GOT3 (cell line): ENCODE measurements at regions not wholly inside any gene's neighbourhood (a gene's known extent, or its start where the extent isn't known, plus 50 kb on each side); places are given as distances from the start of the nearest gene placed in this dataset.
"Not testable (repeated sequence)": the region's sequence is repeated elsewhere in the genome, so short reads cannot be mapped to it uniquely, and the experiment has no call there.

ENCODE experiments used
- DNase-seq: peaks from one replicate; lab custom pipeline; 2025; ENCODE audit warnings: mixed read lengths; lab: John Stamatoyannopoulos, UW

DNA sequence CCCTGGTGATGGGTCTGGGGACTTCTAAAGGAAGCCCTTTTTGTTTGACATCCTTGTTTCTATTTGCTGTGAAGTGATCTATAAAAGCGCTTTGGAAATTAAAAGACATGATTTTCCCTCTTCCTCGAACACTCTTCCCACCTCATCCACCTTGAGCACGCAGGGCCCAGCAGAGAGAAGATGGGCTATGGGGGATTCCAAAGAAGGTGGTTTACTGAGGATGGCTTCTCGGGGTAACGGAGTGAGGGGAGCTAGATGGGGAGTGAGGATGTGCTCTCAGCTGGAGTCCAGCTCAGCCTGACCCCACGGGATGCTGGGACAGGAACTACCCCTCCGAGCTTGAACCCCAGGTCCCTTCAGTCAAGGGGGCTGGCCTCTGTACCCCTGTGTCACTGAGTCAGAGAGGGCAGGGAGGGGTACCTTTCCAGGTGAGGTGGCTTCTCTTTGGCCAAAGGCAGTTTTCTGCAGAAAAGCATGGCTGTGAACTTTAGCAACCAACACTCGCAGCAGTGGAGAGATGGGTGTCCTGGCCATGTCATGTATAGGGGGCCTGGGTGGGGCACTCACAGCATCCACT lies 180.7 kb upstream of the SMAD3 start:
- no peak for DNase-seq

DNA sequence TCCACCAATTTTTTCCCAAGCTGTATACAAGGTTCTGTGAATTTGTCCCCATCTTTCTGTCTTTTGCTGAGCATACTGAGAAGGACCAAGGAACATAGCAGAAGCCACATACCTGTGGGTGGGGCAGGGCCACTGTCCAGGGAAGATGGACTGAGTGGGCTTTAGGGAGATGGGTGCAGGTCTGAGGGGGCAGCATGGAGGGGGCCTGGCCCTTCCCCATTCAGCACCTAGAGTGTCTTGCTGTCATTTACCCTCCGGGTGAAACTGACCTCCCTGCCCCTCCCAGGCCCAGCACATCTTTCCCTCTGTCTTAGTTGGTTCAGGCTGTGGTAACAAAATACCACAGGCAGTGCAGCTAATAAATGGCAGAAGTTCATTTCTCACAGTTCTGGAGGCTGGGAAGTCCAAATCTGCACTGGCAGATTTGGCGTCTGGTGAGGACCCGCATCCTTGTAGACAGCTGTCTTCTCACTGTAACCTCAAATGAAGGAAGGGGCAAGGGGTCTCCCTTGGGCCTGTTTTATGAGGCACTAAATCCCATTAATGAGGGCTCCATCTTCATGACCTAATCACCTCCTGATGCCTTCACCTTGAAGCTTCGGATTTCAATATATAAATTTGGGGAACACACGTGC lies 180.0 kb upstream of the SMAD3 start:
- DNase-seq: no peak

DNA sequence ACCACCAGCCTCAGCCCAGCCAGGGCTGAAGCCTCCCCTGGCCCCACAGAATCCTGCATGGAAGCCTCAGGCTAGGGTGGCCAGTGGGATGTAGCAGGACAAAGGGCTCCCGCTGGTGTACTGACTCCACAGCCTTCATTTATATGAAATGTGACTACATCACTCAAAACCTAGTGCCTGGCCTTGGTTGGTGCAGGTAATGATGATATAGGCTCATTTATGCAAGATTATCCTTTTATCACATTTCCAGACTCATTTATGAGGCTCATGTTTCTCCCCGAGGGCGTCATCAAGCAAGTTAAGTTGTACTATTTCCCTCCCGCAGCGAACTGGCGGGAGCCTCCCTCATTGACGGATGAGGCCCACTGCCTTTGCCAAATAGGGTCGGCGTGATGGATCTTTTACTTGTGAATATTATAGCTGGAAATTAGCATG lies 179.1 kb upstream of the SMAD3 start:
- no peak for DNase-seq

DNA sequence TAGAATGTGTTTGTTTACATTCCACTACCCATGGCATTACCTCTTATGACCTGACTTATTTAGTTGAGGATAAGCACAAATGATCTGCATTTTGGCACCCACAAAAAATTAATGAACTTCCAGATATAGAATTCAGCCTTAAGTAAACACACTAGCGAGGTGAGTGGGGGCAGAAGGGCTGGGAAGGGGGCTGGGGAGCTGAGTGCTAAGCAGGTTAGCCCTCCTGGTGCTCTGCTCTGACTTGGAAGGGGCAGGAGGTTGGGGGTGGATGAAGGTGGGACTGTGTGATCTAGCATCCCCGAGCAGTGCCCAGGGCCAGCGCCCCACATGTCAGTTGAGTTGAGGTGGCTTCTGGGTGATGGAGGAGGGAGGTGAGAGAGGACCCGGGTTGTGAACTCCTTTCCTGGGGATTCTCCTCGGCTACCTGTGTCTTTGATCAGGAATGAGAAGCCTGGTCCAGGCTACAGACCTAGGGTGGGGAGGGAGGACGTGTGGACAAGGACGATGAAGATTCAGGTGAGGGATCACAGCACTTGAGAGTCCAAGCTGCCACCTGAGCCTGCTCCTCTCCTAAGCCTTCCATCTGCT lies 178.6 kb upstream of the SMAD3 start:
- DNase-seq: no peak

DNA sequence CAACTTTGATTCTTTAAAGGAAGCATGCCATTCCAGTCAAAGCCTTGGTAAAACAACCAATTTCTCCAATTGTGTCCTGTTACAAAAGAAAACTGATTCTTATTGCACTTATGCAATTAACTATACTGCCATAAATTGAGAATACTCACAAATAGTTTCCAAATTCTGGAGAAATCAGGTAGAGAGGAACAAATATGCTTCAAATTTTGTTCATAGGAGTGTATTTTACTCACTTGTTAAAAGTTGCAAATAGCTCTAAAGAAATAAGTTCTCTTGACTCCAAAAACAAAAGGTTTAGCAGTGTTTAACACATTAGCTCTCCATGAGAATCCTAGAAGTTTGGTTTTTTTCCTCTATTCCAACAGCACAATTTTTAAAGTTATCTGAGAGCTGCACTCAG lies 176.1 kb upstream of the SMAD3 start:
- not testable (repeated sequence) for DNase-seq

DNA sequence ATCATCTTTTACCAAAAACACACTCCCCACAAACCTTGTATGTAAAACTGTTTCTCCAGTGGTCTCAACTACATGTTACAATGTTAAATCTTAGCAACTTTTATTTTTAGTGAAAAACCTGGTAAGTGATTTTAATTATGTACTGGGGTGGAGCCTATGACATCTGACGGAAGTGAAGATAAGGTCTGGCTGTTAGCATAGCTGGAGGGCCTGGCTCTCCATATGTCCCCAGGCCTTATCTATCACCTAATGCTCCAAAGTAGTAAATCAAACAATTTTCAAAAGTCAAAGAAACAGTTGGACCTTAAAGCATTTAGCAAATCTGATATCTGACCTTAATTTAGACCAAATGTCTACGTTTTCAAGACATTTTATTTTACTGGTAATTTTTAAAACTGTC lies 173.6 kb upstream of the SMAD3 start:
- DNase-seq: no peak

DNA sequence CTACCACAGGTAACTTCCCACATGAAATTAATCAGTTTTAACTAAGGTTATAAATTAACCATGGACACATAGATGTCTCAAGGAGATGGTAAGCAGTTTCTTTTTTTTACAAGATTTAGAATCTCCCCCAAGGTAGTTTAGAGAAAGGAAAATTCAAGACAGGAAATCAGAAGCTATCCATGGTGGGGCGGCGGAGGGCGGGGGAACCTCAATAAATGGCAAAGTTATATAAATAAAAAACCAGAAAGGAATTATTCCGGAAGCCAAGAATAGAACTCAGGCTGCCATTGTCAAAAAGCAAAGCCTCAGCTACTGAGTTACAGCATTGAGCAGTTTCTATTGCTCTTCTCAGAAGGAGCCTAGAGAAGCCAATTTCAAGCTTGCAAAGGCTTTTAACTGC lies 172.1 kb upstream of the SMAD3 start:
- no peak for DNase-seq

DNA sequence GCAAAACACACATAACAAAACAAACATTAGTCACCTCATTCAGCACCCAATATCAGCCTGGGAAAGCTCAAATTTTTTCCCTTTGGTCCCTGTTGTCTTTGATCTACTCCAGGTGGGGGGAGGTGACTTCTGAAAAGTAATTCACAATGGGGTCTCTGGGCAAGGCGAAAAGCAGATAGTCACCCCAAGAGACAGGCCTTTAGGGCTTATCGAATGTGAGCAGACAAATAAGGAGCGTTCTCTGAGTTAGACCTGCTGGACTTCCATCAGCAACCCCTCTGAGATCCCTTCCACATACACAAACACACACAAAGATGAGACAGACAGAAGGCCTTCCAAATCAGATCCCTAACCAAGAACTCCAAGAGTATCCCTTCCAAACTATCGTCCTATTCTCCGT lies 171.0 kb upstream of the SMAD3 start:
- no peak for DNase-seq

DNA sequence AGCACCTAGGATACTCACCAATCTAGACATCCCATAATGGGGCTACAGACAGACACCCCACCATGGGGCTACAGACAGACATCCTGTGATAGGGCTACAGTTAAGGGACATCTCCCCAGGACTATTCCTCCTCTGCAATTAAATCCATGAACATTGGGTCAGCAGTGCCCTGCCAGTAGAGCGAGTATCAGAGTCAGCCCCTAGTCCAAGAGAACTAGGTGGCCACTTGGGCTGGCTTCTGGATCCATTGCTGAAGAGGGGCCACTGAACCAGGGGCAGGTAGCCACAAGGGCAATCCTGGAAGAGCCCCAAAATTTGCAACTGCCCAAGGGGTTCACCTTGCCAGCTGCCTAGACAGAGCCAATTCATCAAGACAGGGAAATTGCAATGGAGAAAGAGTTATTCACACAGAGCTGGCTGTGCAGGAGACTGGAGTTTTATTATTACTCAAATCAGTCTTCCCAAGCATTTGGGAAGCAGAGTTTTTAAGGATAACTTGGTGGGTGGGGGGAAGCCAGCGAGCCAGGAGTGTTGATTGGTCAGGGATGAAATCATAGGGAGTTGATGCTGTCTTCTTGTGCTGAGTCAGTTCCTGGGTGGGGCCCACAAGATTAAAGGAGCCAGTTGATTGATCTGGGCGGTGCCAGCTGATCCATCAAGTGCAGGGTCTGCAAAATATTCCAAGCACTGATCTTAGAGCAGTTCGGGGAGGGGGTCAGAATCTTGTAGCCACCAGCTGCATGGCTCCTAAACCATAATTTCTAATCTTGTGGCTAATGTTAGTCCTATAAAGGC lies 170.2 kb upstream of the SMAD3 start:
- DNase-seq: no peak

DNA sequence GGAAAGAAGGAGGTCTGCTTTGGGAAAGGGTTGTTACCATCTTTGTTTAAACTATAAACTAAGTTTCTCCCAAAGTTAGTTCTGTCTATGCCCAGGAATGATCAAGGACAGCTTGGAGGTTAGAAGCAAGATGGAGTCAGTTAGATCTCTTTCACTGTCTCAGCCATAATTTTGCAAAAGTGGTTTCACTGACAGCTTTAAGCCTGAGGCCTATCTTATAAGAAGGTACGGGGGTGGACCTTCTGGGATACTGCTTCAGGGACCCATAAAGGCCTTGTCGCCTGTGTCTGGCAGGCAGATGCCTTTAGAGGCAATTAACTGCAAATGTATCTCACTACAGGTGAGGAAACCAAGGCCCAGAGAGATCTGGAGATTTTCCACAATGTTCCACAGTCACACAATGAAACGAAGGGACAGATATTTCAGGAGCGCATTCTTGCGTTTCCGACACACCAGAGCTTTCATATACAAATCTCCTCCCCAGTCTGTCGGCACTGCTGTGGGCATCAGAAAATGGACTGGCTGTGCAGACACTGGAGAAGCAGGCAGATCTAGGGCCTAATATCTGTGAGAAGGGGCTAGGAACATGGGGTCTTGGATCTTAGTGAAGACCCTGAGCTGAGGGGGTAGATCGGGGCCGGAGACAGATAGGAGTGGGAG lies 169.5 kb upstream of the SMAD3 start:
- no peak for DNase-seq

DNA sequence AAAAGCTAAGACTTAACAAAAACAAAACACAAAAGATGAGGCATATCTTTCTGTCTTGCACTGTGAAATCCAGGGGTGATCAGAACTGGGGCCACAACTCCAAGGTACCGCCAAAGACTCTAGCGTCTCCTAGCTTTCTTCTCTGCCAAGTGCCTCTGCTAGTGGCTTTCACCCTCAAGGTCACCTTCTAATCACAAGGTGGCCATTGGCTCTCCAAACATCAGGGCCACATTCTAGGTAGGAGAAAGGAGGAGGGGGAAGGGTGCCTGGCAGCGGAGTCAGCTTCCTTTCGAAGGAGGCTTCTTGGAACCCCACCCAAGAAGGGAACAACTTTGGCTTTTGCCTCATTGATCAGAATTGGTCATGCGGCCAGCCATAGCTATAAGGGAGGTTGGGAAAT lies 168.8 kb upstream of the SMAD3 start:
- DNase-seq: no peak

DNA sequence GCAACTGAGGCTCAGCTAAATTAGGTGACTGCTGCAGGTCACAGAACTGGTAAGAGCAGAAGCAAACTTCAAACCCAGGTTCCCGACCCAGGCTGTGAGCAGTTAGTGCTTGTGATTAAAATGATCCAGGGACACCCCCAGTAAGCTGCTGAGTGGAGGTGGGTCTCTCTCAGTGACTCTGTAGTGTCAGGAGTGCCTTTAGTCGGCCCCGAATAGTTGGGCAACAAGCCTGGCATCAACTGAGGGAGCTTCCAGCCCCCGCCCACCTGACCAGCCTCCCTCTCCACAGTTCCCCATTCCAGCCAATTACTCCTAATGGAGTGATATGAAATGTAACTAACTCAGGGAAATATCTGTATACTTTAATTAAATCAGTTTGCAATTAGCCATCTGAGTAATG lies 168.0 kb upstream of the SMAD3 start:
- no peak for DNase-seq

DNA sequence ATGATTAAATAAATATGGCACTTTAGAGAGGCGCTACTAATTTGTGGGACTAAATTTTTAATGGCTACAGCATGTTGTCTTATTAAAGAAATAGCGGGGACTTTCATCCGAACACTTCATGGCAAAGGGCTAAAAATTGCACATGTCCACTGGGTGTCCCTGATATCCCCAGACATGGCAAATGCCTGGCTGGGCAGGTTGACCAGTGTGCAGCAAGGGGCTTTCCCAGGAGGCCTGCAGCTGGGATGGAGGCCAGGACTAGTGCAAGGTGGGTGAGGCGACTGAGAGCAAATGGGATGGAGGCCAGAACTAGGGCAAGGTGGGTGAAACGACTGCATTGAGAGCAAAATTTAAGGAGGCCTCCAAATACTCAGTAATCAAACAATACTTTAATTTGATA lies 167.4 kb upstream of the SMAD3 start:
- no peak for DNase-seq

DNA sequence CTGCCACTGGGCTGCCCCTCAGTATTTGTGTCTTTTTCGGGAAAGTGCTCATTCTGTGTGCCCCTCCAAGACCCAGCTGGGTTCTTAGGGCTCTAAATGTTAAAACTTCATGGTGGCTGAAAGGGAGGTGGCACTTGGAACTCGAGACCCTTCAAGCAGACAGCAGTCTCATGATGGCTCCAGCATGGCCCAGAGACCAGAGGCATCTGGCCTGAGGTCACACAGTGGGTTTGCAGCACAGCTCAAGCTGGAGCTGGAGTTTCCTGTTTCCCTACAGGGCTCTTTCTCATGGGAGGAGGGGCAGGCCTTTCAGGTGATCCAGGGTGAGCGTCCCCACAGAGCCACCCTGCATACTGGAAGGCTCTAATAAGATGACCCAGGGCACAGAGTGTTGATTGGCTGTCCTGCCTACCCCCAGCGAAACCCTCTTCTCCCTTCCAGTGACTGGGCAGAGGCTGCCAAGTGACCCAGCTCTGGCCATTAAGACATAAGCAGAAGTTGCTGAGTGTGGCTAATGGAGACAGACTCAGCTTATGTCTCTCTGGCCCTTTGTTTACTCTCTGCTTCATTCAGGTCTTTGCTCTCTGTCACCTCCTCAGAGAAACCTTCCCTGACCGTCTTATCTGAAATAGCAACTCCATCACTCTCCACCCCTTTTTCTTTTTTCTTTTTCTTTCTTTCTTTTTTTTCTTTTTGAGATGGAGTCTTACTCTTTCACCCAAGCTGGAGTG lies 166.6 kb upstream of the SMAD3 start:
- DNase-seq: no peak

DNA sequence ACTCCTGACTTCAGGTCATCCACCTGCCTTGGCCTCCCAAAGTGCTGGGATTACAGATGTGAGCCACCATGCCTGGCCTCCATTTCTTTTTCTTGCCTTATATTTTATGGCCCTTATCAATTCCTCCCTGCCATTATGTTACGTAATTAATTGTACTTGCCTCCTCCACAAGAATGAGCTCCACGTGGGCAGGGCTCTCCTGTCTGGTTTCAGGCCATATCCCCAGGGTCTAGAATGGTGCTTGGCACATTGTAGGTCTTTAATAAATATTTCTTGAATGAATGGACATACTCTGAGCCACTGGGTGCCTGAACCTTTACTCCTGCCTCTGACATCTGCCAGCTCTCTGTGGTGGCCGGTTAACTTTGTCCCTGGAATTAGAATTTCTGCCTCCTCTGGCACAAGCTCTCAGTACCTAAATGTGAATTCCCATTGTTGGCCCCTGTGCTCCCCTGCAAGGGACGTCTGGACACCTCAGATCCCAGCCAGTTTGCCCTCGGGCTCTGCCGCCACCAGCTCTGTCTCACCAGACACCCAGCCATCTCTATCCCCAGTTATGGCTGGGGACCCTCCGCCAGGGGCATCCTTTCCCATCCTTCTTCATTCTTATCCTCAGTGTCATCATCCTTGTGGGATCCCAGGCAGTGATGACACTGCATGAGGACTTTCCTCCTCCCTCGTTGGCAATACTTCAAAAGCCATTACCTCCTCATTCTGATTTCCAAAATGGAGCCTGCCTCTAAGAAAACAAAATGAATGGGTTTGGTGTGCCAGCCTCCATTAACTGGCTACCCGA lies 165.6 kb upstream of the SMAD3 start:
- DNase-seq: no peak

DNA sequence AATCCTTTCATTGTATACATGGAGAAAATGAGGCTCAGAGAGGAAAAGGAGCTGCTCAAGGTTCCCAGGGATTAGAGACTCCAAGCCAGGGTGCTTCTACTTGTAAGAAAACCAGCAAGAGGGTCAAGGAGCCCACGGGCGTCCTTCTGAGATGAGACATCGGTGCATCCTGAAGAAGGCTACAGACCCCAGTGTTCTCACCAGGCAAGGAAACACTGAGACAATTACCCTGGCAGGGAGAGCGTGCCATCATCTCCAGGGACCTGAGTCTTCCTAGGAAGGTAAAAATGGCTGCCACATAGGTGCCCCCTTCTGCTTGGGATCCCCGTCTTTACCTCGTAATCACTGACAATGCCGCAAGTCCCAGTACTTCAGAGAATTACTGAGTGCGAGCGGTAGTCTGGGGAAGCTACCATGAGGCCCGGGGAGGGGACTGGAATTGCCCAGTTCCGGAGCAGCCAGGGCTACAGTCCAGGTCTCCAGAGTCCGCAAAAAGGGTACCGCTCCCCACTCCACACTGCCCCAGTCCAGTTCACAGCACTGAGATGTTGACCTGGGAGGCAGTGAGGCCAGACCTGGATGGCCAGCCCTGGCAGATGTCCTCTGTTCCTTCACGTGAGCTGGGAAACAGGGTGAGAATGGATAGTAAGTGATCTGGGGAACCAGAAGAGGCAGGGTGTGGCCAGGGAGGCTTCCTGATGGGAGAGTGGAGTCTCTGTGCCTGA lies 164.7 kb upstream of the SMAD3 start:
- DNase-seq: no peak

DNA sequence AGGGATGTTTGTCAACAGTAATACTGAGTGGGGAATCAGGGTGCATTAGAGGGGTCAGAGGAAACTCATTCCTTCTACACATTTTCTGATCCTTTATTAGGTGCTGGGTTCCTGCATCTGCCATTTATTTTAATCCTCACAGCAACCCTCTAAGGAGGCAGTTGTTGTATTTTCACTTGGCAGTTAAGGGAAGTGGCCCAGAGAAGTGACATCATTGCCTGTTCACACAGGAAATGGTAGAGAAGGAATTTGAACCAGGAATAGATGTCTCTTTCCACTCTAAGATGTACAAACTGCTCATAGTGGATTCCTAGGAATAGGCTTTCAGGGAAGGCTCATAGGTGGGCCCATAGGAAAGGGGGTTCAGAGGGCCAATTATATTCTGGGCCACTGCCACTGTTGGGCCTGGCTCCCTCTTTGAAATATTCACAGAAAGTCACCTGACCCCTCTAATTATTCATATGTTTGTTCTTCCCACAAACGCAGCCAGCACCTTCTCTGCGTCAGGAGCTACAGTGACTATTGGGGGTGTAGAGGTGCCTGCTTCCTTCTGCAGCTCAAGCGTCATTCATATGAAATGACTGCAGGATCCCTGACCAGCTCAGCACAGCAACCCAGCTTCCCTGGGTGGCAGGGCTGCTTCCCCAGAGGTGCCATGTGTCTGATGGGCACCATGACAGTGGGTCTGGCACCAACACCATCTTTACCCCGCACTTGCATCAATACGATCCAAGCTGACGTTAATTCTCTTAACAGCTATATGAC lies 163.9 kb upstream of the SMAD3 start:
- DNase-seq: no peak

DNA sequence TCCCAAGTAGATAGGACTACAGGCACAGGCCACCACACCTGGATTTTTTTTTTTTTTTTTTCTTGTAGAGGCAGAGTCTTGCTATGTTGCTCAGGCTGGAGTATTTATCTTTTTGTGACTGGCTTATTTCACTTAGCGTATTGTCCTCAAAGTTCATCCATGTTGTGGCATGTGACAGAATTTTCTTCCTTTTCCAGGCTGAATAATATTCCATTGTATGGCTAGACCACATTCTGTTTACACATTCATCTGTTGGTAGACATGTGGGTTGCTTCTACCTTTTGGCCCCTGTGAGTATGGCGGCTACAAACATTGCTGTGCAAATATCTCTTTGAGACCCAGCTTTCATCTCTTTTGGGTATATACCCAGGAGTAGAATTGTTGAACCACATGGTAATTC lies 160.2 kb upstream of the SMAD3 start:
- DNase-seq: no peak

DNA sequence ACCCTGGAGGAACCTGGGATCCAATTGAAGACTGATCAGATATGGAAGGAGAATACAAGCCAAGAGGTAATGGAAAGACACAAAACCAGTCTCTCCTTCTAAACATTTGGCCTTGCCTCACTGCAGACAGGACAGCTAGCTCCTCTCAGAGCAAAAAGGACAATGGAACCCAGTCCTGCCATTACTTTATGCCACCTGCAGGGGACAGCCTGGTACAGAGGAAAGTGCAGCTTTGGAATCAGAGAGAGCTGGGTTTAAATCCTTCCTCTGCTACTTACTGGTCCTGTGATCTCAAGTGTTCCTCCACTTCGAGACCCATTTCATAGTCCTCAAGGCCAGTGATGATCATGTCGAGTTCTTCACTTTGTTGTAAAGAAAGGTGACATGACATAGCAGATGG lies 159.4 kb upstream of the SMAD3 start:
- no peak for DNase-seq
